Neuronal stem cell (in vitro differentiated cells): ENCODE measurements at regions not wholly inside any gene's neighbourhood (a gene's known extent, or its start where the extent isn't known, plus 50 kb on each side); places are given as distances from the start of the nearest gene placed in this dataset.
"Not testable (repeated sequence)": the region's sequence is repeated elsewhere in the genome, so short reads cannot be mapped to it uniquely, and the experiment has no call there.

Experiments
- DNase-seq: peaks from one replicate; pipeline ENCODE4 v3.0.0-alpha.2; 2013; ENCODE audit warnings: low spot score
- H2AFZ ChIP-seq: one replicate; pipeline ENCODE4 v1.6.1; 2013; ENCODE audit warnings: mild to moderate bottlenecking, low read length, inconsistent platforms
- H2AK5ac ChIP-seq: 2 replicates; pipeline ENCODE4 v1.6.1; 2013; ENCODE audit warnings: low read depth, mild to moderate bottlenecking, inconsistent platforms, low read length, moderate library complexity, mixed read lengths
- H2BK120ac ChIP-seq: 2 replicates; pipeline ENCODE4 v1.6.1; 2013; ENCODE audit warnings: low read depth, mild to moderate bottlenecking, inconsistent platforms, low read length, moderate library complexity, mixed read lengths
- H2BK12ac ChIP-seq: one replicate; pipeline ENCODE4 v1.6.1; 2013; ENCODE audit warnings: low read length, inconsistent platforms
- H2BK15ac ChIP-seq: 2 replicates; pipeline ENCODE4 v1.6.1; 2013; ENCODE audit warnings: mild to moderate bottlenecking, low read length, inconsistent platforms, mixed read lengths
- H2BK5ac ChIP-seq: one replicate; pipeline ENCODE4 v1.6.1; 2013; ENCODE audit warnings: inconsistent platforms, mild to moderate bottlenecking, low read length, moderate library complexity
- H3K14ac ChIP-seq: one replicate; pipeline ENCODE4 v1.6.1; 2013; ENCODE audit warnings: low read length, inconsistent platforms
- H3K18ac ChIP-seq: 2 replicates; pipeline ENCODE4 v1.6.1; 2013; ENCODE audit warnings: low read length, inconsistent platforms
- H3K23ac ChIP-seq: 2 replicates; pipeline ENCODE4 v1.6.1; 2013; ENCODE audit warnings: low read depth, mild to moderate bottlenecking, mixed read lengths, low read length, inconsistent platforms; ENCODE audit not compliant: poor library complexity
- H3K27ac ChIP-seq: replicated peaks from 3 replicates; pipeline ENCODE4 v1.5.1; 2013; ENCODE audit warnings: low read length, inconsistent platforms
- H3K27me3 ChIP-seq, 3 experiments: 2 replicates each; pipeline ENCODE4 v1.6.1; 2013; ENCODE audit warnings: low read length in 3 of 3, mild to moderate bottlenecking in 2 of 3, inconsistent platforms in 1 of 3, low read depth in 1 of 3, mixed read lengths in 1 of 3, moderate library complexity in 1 of 3; ENCODE audit not compliant: control insufficient read depth in 3 of 3, insufficient read depth in 3 of 3
- H3K36me3 ChIP-seq, 2 donors: replicated peaks in 1 of 2; 2 replicates each; pipeline ENCODE4 v1.6.1; 2013; ENCODE audit warnings: low read length in 2 of 2; ENCODE audit not compliant: control insufficient read depth in 2 of 2, insufficient read depth in 2 of 2
- H3K4ac ChIP-seq: 2 replicates; pipeline ENCODE4 v1.6.1; 2013; ENCODE audit warnings: inconsistent platforms, mild to moderate bottlenecking, low read length, moderate library complexity
- H3K4me1 ChIP-seq, 2 donors: 1 replicate in 1 of 2; 2 replicates in 1 of 2; pipeline ENCODE4 v1.6.1; 2013; ENCODE audit warnings: low read length in 2 of 2, low read depth in 1 of 2; ENCODE audit not compliant: control insufficient read depth in 2 of 2, insufficient read depth in 1 of 2
- H3K4me2 ChIP-seq: one replicate; pipeline ENCODE4 v1.6.1; 2013; ENCODE audit warnings: mild to moderate bottlenecking, low read length, inconsistent platforms; ENCODE audit not compliant: insufficient read depth, poor library complexity, severe bottlenecking
- H3K4me3 ChIP-seq, 2 donors: 2 replicates each; pipeline ENCODE4 v1.5.1; 2013; ENCODE audit warnings: low read length in 2 of 2, mild to moderate bottlenecking in 2 of 2, inconsistent platforms in 1 of 2, moderate library complexity in 1 of 2
- H3K79me1 ChIP-seq: one replicate; pipeline ENCODE4 v1.6.1; 2013; ENCODE audit warnings: low read depth, mild to moderate bottlenecking, inconsistent platforms, low read length, moderate library complexity
- H3K9ac ChIP-seq: one replicate; pipeline ENCODE4 v1.6.1; 2013; ENCODE audit warnings: mild to moderate bottlenecking, low read depth, low read length, inconsistent platforms; ENCODE audit not compliant: poor library complexity
- H3K9me3 ChIP-seq, 2 donors: replicated peaks in 1 of 2; 2 replicates each; pipeline versions ENCODE3 to v1.6.1; 2013; ENCODE audit warnings: low read length in 2 of 2, mild to moderate bottlenecking in 2 of 2, inconsistent platforms in 1 of 2, low read depth in 1 of 2, mixed read lengths in 1 of 2, moderate library complexity in 1 of 2; ENCODE audit not compliant: control insufficient read depth in 2 of 2, insufficient read depth in 1 of 2
- H4K8ac ChIP-seq: one replicate; pipeline ENCODE4 v1.6.1; 2013; ENCODE audit warnings: low read depth, mild to moderate bottlenecking, inconsistent platforms, low read length, moderate library complexity
- H4K91ac ChIP-seq: one replicate; pipeline ENCODE4 v1.6.1; 2013; ENCODE audit warnings: low read length, low read depth, mild to moderate bottlenecking, inconsistent platforms; ENCODE audit not compliant: poor library complexity
- WGBS, 2 donors: extraction: QIAGEN DNeasy Blood & Tissue Kit; methylation state at CpG; one replicate each; pipeline ENCODE4 v1.1.7; 2013; ENCODE audit warnings: missing lambda C conversion rate in 2 of 2, mixed read lengths in 1 of 2; ENCODE audit not compliant: insufficient read length in 2 of 2, insufficient replicate concordance in 1 of 2; ENCODE audit errors: extremely low coverage in 2 of 2; 5-methylcytosine and 5-hydroxymethylcytosine counted together

DNA sequence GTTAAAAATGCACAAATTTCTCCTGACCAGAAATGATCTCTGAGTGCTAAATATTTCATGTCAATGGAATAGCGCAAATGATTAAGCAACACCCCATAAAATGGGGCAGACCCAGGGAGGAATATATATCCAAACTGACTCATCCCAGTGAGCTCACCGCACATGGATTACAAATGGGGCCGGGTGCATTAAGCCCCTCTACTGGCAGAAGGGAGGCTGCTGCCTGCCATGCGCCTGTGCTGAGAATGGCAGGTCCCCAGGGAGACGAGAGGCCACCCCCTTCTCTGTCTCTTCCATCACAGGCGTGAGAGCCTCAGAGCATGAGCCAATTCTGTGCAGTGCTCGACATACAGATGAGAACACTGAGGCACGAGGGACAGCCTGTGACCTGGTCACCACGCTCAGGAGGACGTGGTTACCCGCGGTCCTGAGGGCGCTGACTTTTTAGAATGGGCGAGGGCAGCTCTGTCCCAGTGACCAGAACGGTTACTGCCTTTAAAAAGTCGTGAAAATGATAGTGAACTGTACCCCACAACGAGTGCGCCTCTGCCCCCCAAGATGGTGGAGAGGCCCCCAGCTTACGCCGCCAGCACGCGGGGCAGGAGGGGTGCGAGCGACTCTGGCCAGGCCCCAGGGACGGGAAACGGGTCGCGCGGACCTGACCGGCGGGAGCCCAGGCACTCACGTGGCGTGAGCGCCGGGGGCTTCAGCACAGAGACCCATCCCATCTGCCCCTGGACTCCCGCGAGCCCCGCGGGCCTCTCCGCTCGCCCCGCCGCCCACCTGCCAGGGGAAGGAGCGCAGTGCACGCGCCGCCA lies 130.2 kb upstream of the ALDH3B2 start:
- peak overlapping the region; percentile 89 to 94 for H3K4me3 ChIP-seq

DNA sequence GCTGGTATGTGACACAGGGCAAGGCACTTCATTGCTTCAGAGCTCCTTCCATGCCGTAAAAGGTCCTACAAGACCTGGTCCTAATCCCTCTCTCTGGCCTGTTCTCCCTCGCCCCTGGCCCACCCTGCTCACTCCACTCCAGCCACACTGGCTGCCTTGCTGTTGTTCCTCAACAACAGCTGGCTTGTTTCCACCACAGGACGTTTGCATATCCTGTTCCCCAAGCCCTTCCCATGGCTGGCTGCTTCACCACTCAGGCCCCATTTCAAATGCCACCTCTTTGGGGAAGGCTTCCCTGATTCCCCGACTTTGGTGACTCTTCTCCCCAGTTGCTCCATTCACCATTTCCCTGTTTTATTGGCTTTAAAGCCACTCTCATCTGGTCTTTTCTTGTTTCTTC lies 129.1 kb upstream of the ALDH3B2 start:
- WGBS, 2 donors = no CpG with 5 or more reads among the region's 4 CpGs

More for the DNA sequence above, 130.2 kb upstream of the ALDH3B2 start:
- not testable (repeated sequence) for H3K27ac ChIP-seq, H2BK5ac ChIP-seq, H3K79me1 ChIP-seq, H3K27me3 ChIP-seq, DNase-seq, H3K14ac ChIP-seq, H4K8ac ChIP-seq, H2AK5ac ChIP-seq, H2BK15ac ChIP-seq, H3K4me1 ChIP-seq, H3K23ac ChIP-seq, H4K91ac ChIP-seq, H3K36me3 ChIP-seq, H3K9me3 ChIP-seq, H2BK120ac ChIP-seq, H2BK12ac ChIP-seq, H3K4ac ChIP-seq
- Histone ChIP-seq H3K18ac (peak overlapping the region; percentile 90), H3K9ac (peak overlapping the region; percentile 92), H2AFZ (peak overlapping the region; percentile 98), H3K4me2 (peak overlapping the region; percentile 96)
- WGBS, 2 donors = no CpG with 5 or more reads among the region's 47 CpGs

DNA sequence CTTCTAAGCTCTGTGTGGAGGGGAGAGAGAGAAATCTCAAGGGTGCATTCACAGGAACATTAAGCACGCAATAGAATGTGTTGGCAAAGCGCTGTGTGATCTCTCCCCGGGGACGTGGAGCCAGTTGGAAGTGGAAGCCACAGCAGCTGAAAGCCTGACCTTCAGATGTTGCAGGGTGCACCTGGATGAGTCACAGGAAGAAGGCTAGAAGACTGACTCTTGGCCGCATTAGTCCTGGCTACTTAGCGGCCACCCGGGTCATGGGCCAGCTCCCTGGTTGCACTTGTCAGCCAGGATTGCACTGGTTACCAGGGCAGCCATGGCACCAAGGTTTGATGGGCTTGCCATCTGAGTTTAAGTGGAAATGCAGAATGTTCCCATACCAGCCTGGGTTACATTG lies 128.6 kb upstream of the ALDH3B2 start:
- H3K36me3 ChIP-seq, H2AK5ac ChIP-seq, H2BK15ac ChIP-seq, H3K4me3 ChIP-seq, H3K4me2 ChIP-seq, H2BK12ac ChIP-seq, H2BK5ac ChIP-seq, H3K4me1 ChIP-seq, H3K18ac ChIP-seq, H4K8ac ChIP-seq, H2BK120ac ChIP-seq, H3K4ac ChIP-seq, H3K9me3 ChIP-seq, DNase-seq, H2AFZ ChIP-seq, H3K79me1 ChIP-seq, H3K23ac ChIP-seq, H3K9ac ChIP-seq, H3K27ac ChIP-seq, H3K14ac ChIP-seq, H4K91ac ChIP-seq, H3K27me3 ChIP-seq: not testable (repeated sequence)
- no CpG with 5 or more reads among the region's 7 CpGs for WGBS, 2 donors

More for the DNA sequence above, 129.1 kb upstream of the ALDH3B2 start:
- H3K4me1 ChIP-seq, H3K14ac ChIP-seq, H3K27ac ChIP-seq, H3K18ac ChIP-seq, H3K4me3 ChIP-seq, H3K9ac ChIP-seq, H2AFZ ChIP-seq, H4K91ac ChIP-seq, H2BK5ac ChIP-seq, H3K23ac ChIP-seq, H2BK120ac ChIP-seq, H3K36me3 ChIP-seq, H3K27me3 ChIP-seq, H4K8ac ChIP-seq, H2AK5ac ChIP-seq, H3K4ac ChIP-seq, H3K4me2 ChIP-seq, H2BK15ac ChIP-seq, H3K79me1 ChIP-seq, H3K9me3 ChIP-seq, DNase-seq, H2BK12ac ChIP-seq: not testable (repeated sequence)

DNA sequence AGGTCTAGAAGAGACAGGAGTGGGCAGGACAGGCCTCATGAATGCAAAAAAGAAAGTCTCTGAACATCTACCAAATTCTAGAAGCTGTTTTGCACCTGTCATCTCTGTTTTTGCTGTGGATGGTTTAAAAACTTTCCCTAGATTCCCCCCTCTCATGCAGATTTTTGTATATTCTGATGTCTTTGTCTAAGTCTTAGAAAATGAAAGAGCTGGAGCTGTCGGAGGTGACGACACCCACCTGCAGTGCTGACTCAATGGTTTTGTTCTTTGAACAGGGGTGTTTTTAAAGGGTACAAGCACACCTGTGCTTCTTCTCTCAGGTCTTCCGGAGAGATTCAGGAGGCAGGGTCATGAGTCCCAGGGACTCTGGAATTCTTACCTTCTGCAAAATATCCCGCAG lies 128.2 kb upstream of the ALDH3B2 start:
- not testable (repeated sequence) for H2BK5ac ChIP-seq, H2AFZ ChIP-seq

More for the DNA sequence above, 128.2 kb upstream of the ALDH3B2 start:
- not testable (repeated sequence) for H4K91ac ChIP-seq, H3K27me3 ChIP-seq, H3K23ac ChIP-seq, H2AK5ac ChIP-seq, H3K4me1 ChIP-seq, H3K79me1 ChIP-seq, H3K27ac ChIP-seq, H3K4me2 ChIP-seq, H3K4me3 ChIP-seq, H3K36me3 ChIP-seq, H3K18ac ChIP-seq, H3K9me3 ChIP-seq, H2BK120ac ChIP-seq, H4K8ac ChIP-seq, DNase-seq, H2BK15ac ChIP-seq, H2BK12ac ChIP-seq, H3K4ac ChIP-seq, H3K14ac ChIP-seq, H3K9ac ChIP-seq
- no CpG with 5 or more reads among the region's 4 CpGs for WGBS, 2 donors
